ENCODE measurements at regions not wholly inside any gene's neighbourhood (a gene's known extent, or its start where the extent isn't known, plus 50 kb on each side); places are given as distances from the start of the nearest gene placed in this dataset.

GRCh38 chr2:183998797-183999190, 599.5 kb upstream of the ZNF804A start:
- no peaks in the 10 kb centered on the region for H3K36me3 ChIP-seq
- DNase-seq = no peak
- H3K9me3 ChIP-seq = no peaks in the 10 kb centered on the region
- no peak overlapping the region for H3K27ac ChIP-seq
- H3K4me1 ChIP-seq = peaks cover 0 to 5% (median 0%) of the 10 kb centered on the region in 4 donors
- 25 to 56% (median 42%) methylated on average over 1 of the region's 1 CpG for WGBS, 5 donors
- intact Hi-C loops (cut with DNase I; ENCODE audit: low total_unique reads) = no loop called here
- H3K27me3 ChIP-seq = no peaks in the 10 kb centered on the region
- TF ChIP-seq CTCF (IDR thresholded peaks at IDR 0.05) (no peak), POLR2AphosphoS5 (IDR thresholded peaks at IDR 0.05) (no peak), EP300 (IDR thresholded peaks at IDR 0.05) (no peak), POLR2A (IDR thresholded peaks at IDR 0.05) (no peak)
- no peak overlapping the region for H3K4me3 ChIP-seq

GRCh38 chr2:184004289-184004947, 593.9 kb upstream of the ZNF804A start:
- H3K27ac ChIP-seq = no peak overlapping the region
- H3K4me3 ChIP-seq = no peak overlapping the region
- H3K36me3 ChIP-seq = no peaks in the 10 kb centered on the region
- no peaks in the 10 kb centered on the region for H3K4me1 ChIP-seq
- WGBS, 5 donors = 47 to 68% (median 59%) methylated on average over 1 of the region's 1 CpG
- no peaks in the 10 kb centered on the region for H3K9me3 ChIP-seq
- no peak for DNase-seq
- TF ChIP-seq POLR2A (IDR thresholded peaks at IDR 0.05) = no peak
- TF ChIP-seq POLR2AphosphoS5 (IDR thresholded peaks at IDR 0.05) = no peak
- TF ChIP-seq EP300 (IDR thresholded peaks at IDR 0.05) = no peak
- no peak for TF ChIP-seq CTCF (IDR thresholded peaks at IDR 0.05)
- intact Hi-C loops (cut with DNase I; ENCODE audit: low total_unique reads) = no loop called here
- no peaks in the 10 kb centered on the region for H3K27me3 ChIP-seq

- no peaks in the 10 kb centered on the region for H3K9me3 ChIP-seq
- intact Hi-C loops (cut with DNase I; ENCODE audit: low total_unique reads) = no loop called here
- WGBS, 5 donors = 86 to 94% (median 90%) methylated on average over 2 of the region's 2 CpGs
- no peak overlapping the region for H3K4me3 ChIP-seq
- H3K4me1 ChIP-seq = no peaks in the 10 kb centered on the region
- no peaks in the 10 kb centered on the region for H3K36me3 ChIP-seq
- TF ChIP-seq EP300 (IDR thresholded peaks at IDR 0.05) (no peak), POLR2A (IDR thresholded peaks at IDR 0.05) (no peak), POLR2AphosphoS5 (IDR thresholded peaks at IDR 0.05) (no peak), CTCF (IDR thresholded peaks at IDR 0.05) (no peak)
- H3K27me3 ChIP-seq = no peaks in the 10 kb centered on the region
- H3K27ac ChIP-seq = no peak overlapping the region
- DNase-seq = no peak
Measured at GRCh38 chr2:184004948-184005672, 593.2 kb upstream of the ZNF804A start.

- intact Hi-C loops (cut with DNase I; ENCODE audit: low total_unique reads) = no loop called here
- WGBS, 5 donors = 25 to 52% (median 42%) methylated on average over 1 of the region's 1 CpG
- Histone ChIP-seq H3K4me1 (no peaks in the 10 kb centered on the region), H3K27ac (no peak overlapping the region), H3K27me3 (no peaks in the 10 kb centered on the region), H3K9me3 (no peaks in the 10 kb centered on the region), H3K36me3 (no peaks in the 10 kb centered on the region), H3K4me3 (no peak overlapping the region)
- DNase-seq = peak in 1 of 2 donors; percentile 35
- TF ChIP-seq POLR2A (IDR thresholded peaks at IDR 0.05) (no peak), CTCF (IDR thresholded peaks at IDR 0.05) (no peak), EP300 (IDR thresholded peaks at IDR 0.05) (no peak), POLR2AphosphoS5 (IDR thresholded peaks at IDR 0.05) (no peak)
Measured at GRCh38 chr2:184006998-184007397, 591.3 kb upstream of the ZNF804A start.
